ENCODE measurements at regions not wholly inside any gene's neighbourhood (a gene's known extent, or its start where the extent isn't known, plus 50 kb on each side); places are given as distances from the start of the nearest gene placed in this dataset.

DNA sequence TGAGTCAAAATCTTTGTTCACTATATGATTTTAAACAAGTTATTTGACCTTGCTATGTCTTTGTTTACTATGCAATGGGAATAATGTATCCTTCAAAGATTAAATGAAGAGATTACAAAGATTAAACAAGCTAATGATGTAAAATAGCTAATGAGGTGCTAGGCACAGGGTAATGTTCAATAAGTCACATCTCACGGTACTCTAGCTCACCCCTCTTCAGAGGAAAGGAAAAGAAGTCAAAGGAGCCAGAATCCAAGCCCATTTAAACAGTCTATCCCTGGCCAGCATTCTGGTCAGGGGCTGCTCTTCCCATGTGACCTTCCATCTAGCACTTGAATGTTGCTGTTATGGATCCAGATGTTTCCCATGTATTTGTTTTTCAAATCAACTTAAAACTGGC, 412.4 kb upstream of the CAMK1G start:
- TF ChIP-seq, protein P1, sequence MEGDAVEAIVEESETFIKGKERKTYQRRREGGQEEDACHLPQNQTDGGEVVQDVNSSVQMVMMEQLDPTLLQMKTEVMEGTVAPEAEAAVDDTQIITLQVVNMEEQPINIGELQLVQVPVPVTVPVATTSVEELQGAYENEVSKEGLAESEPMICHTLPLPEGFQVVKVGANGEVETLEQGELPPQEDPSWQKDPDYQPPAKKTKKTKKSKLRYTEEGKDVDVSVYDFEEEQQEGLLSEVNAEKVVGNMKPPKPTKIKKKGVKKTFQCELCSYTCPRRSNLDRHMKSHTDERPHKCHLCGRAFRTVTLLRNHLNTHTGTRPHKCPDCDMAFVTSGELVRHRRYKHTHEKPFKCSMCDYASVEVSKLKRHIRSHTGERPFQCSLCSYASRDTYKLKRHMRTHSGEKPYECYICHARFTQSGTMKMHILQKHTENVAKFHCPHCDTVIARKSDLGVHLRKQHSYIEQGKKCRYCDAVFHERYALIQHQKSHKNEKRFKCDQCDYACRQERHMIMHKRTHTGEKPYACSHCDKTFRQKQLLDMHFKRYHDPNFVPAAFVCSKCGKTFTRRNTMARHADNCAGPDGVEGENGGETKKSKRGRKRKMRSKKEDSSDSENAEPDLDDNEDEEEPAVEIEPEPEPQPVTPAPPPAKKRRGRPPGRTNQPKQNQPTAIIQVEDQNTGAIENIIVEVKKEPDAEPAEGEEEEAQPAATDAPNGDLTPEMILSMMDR (conservative IDR thresholded peaks at IDR 0.05 in 1 of 2, IDR thresholded peaks at IDR 0.05 in 1 of 2; ENCODE audit: extremely low read depth in 1 of 2, insufficient read depth in 1 of 2, low read depth in 1 of 2, low read length in 2 of 2) = no peak
- TF ChIP-seq EZH2 (IDR thresholded peaks at IDR 0.05; ENCODE audit: borderline replicate concordance, low read length) = no peak
